Endothelial cell (in vitro differentiated cells): ENCODE measurements at regions not wholly inside any gene's neighbourhood (a gene's known extent, or its start where the extent isn't known, plus 50 kb on each side); places are given as distances from the start of the nearest gene placed in this dataset.

ENCODE experiments used
- DNase-seq: peaks from one replicate; pipeline ENCODE4 v3.0.0; 2021; ENCODE audit warnings: low spot score
- H3K27ac Mint-ChIP-seq: one replicate; pipeline ENCODE4 v1.8.0; 2021; ENCODE audit warnings: mixed read lengths, inconsistent platforms; ENCODE audit not compliant: unreplicated experiment
- H3K27me3 Mint-ChIP-seq: one replicate; pipeline ENCODE4 v1.8.0; 2021; ENCODE audit warnings: mild to moderate bottlenecking, moderate library complexity, mixed read lengths, inconsistent platforms; ENCODE audit not compliant: unreplicated experiment
- H3K36me3 Mint-ChIP-seq: one replicate; pipeline ENCODE4 v1.8.0; 2021; ENCODE audit warnings: mild to moderate bottlenecking, low read depth, mixed read lengths, inconsistent platforms; ENCODE audit not compliant: unreplicated experiment
- H3K4me1 Mint-ChIP-seq: one replicate; pipeline ENCODE4 v1.8.0; 2021; ENCODE audit warnings: mild to moderate bottlenecking, mixed read lengths, inconsistent platforms; ENCODE audit not compliant: unreplicated experiment
- H3K4me3 Mint-ChIP-seq: one replicate; pipeline ENCODE4 v1.8.0; 2021; ENCODE audit warnings: mild to moderate bottlenecking, mixed read lengths, inconsistent platforms; ENCODE audit not compliant: unreplicated experiment
- H3K9me3 Mint-ChIP-seq: one replicate; pipeline ENCODE4 v1.8.0; 2021; ENCODE audit warnings: mixed read lengths, inconsistent platforms; ENCODE audit not compliant: unreplicated experiment
- CTCF ChIP-seq: fragments of 200-600 bp; sonication (generic); IDR thresholded peaks from one replicate; pipeline ENCODE4 v1.5.0; 2021; ENCODE audit warnings: antibody characterized with exemption; ENCODE audit not compliant: unreplicated experiment

- TF ChIP-seq CTCF = no peak
- no peak for DNase-seq
- Mint-ChIP-seq H3K36me3 (no peaks in the 10 kb centered on the region), H3K4me1 (peaks cover 3% of the 10 kb centered on the region), H3K27me3 (peaks cover 1% of the 10 kb centered on the region), H3K9me3 (no peaks in the 10 kb centered on the region), H3K4me3 (no peak overlapping the region), H3K27ac (no peak overlapping the region)
Observed at GRCh38 chr2:61634512-61634911, 96.4 kb upstream of the XPO1 start.

GRCh38 chr2:61633250-61633649 lies 95.1 kb upstream of the XPO1 start:
- Mint-ChIP-seq H3K27me3 (peaks cover 1% of the 10 kb centered on the region), H3K36me3 (no peaks in the 10 kb centered on the region), H3K27ac (no peak overlapping the region), H3K4me3 (no peak overlapping the region), H3K9me3 (no peaks in the 10 kb centered on the region), H3K4me1 (peaks cover 6% of the 10 kb centered on the region)
- no peak for TF ChIP-seq CTCF
- no peak for DNase-seq

GRCh38 chr2:61632276-61633169 lies 94.4 kb upstream of the XPO1 start:
- Mint-ChIP-seq H3K27me3 (peaks cover 1% of the 10 kb centered on the region), H3K4me3 (no peak overlapping the region), H3K27ac (no peak overlapping the region), H3K36me3 (no peaks in the 10 kb centered on the region), H3K9me3 (no peaks in the 10 kb centered on the region), H3K4me1 (peaks cover 6% of the 10 kb centered on the region)
- no peak for TF ChIP-seq CTCF
- DNase-seq = no peak

- no peak for TF ChIP-seq CTCF
- H3K4me1 Mint-ChIP-seq = peaks cover 3% of the 10 kb centered on the region
- no peak overlapping the region for H3K27ac Mint-ChIP-seq
- H3K27me3 Mint-ChIP-seq = peaks cover 1% of the 10 kb centered on the region
- H3K36me3 Mint-ChIP-seq = no peaks in the 10 kb centered on the region
- DNase-seq = no peak
- no peak overlapping the region for H3K4me3 Mint-ChIP-seq
- no peaks in the 10 kb centered on the region for H3K9me3 Mint-ChIP-seq
Observed at GRCh38 chr2:61631321-61631720, 93.2 kb upstream of the XPO1 start.

- H3K36me3 Mint-ChIP-seq = no peaks in the 10 kb centered on the region
- no peak for DNase-seq
- peaks cover 3% of the 10 kb centered on the region for H3K27me3 Mint-ChIP-seq
- H3K9me3 Mint-ChIP-seq = no peaks in the 10 kb centered on the region
- H3K4me1 Mint-ChIP-seq = peaks cover 3% of the 10 kb centered on the region
- no peak overlapping the region for H3K4me3 Mint-ChIP-seq
- no peak overlapping the region for H3K27ac Mint-ChIP-seq
- TF ChIP-seq CTCF = no peak
Observed at GRCh38 chr2:61626827-61627226, 88.7 kb upstream of the XPO1 start.
